GM23248 (cell line): ENCODE measurements at regions not wholly inside any gene's neighbourhood (a gene's known extent, or its start where the extent isn't known, plus 50 kb on each side); places are given as distances from the start of the nearest gene placed in this dataset.

Experiments used
- DNase-seq: peaks from one replicate; pipeline ENCODE4 v3.0.0-alpha.2; 2015
- H2AFZ ChIP-seq: fragments of 200-600 bp; sonication (generic); 2 replicates; pipeline ENCODE4 v1.6.1; 2016; ENCODE audit warnings: antibody characterized with exemption
- H3F3A ChIP-seq: fragments of 200-600 bp; sonication (generic); 2 replicates; pipeline ENCODE4 v1.6.1; 2016; ENCODE audit warnings: mild to moderate bottlenecking, antibody characterized with exemption, mixed run types; ENCODE audit not compliant: insufficient read depth
- H3K27ac ChIP-seq: fragments of 200-600 bp; sonication (generic); 2 replicates; pipeline ENCODE4 v1.5.1; 2016; ENCODE audit warnings: mild to moderate bottlenecking
- H3K27me3 ChIP-seq: fragments of 200-600 bp; sonication (generic); replicated peaks from 2 replicates; pipeline ENCODE4 v1.6.1; 2016; ENCODE audit warnings: mild to moderate bottlenecking; ENCODE audit not compliant: insufficient read depth
- H3K36me3 ChIP-seq: fragments of 200-600 bp; sonication (generic); 2 replicates; pipeline ENCODE4 v1.6.1; 2016; ENCODE audit warnings: low read depth, mild to moderate bottlenecking
- H3K4me1 ChIP-seq: fragments of 200-600 bp; sonication (generic); 2 replicates; pipeline ENCODE4 v1.6.1; 2016; ENCODE audit warnings: mild to moderate bottlenecking; ENCODE audit not compliant: insufficient read depth
- H3K4me2 ChIP-seq: fragments of 200-600 bp; sonication (generic); one replicate; pipeline ENCODE4 v1.6.1; 2016; ENCODE audit warnings: mild to moderate bottlenecking; ENCODE audit not compliant: unreplicated experiment
- H3K4me3 ChIP-seq: fragments of 200-600 bp; sonication (generic); 2 replicates; pipeline ENCODE4 v1.5.1; 2016; ENCODE audit warnings: mild to moderate bottlenecking
- H3K79me2 ChIP-seq: fragments of 200-600 bp; sonication (generic); 2 replicates; pipeline ENCODE4 v1.6.1; 2016; ENCODE audit warnings: mild to moderate bottlenecking; ENCODE audit not compliant: insufficient read depth
- H3K9ac ChIP-seq: fragments of 200-600 bp; sonication (generic); 2 replicates; pipeline ENCODE4 v1.6.1; 2016; ENCODE audit warnings: mild to moderate bottlenecking
- H3K9me2 ChIP-seq: fragments of 200-600 bp; sonication (generic); 2 replicates; pipeline ENCODE4 v1.6.1; 2016; ENCODE audit warnings: mixed run types, mild to moderate bottlenecking, moderate library complexity; ENCODE audit not compliant: insufficient read depth
- H3K9me3 ChIP-seq: fragments of 200-600 bp; sonication (generic); one replicate; pipeline ENCODE4 v1.6.1; 2017; ENCODE audit warnings: low read depth
- H4K20me1 ChIP-seq: fragments of 200-600 bp; sonication (generic); 2 replicates; pipeline ENCODE4 v1.6.0; 2016; ENCODE audit not compliant: insufficient read depth
- EZH2 ChIP-seq: fragments of 200-600 bp; sonication (generic); IDR thresholded peaks from 2 replicates; pipeline ENCODE4 v1.6.1; 2018; ENCODE audit warnings: antibody characterized with exemption, mild to moderate bottlenecking; ENCODE audit not compliant: insufficient read depth, poor library complexity, severe bottlenecking
- EZH2phosphoT487 ChIP-seq: fragments of 200-600 bp; sonication (generic); IDR thresholded peaks from 2 replicates; pipeline ENCODE4 v1.6.1; 2018; ENCODE audit warnings: antibody characterized with exemption, moderate library complexity, mild to moderate bottlenecking, low read depth; ENCODE audit not compliant: insufficient read depth
- WGBS, 2 experiments: methylation state at CpG; one replicate each; pipeline ENCODE4 v1.1.6; 2015 to 2017; ENCODE audit warnings: low lambda C conversion rate in 2 of 2, low coverage in 1 of 2; ENCODE audit errors: missing lambda C conversion rate in 2 of 2; 5-methylcytosine and 5-hydroxymethylcytosine counted together
- in situ Hi-C: fragments of 300-500 bp; cut with MboI; formaldehyde crosslinking; loops from 2 replicates; pipeline ENCODE4 v1.15.0; 2020

DNA sequence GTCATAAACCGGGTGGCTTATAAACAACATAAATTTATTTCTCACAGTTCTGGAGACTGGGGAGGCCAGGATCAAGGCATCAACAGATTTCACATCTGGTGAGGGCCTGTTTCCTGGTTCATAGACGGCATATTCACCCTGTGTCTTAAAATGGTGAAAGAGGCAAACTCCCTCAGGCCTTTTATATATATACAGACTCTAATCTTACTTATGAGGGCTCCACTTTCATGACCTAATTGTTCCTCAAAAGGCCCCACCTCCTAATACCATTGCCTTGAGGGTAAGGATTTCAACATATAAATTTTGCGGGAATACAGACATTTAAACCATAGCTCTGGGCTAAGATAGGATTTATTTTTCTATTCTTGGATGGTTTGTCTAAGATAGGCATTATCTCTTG, 187.2 kb downstream of the PPP1R3A start:
- Histone ChIP-seq H2AFZ (no peak overlapping the region), H3K9me2 (no peaks in the 10 kb centered on the region), H3K9ac (no peak overlapping the region), H3K79me2 (no peaks in the 10 kb centered on the region), H3K27ac (no peak overlapping the region), H3K4me3 (no peak overlapping the region), H3K4me1 (peaks cover 10% of the 10 kb centered on the region), H4K20me1 (no peaks in the 10 kb centered on the region), H3K27me3 (no peaks in the 10 kb centered on the region), H3K9me3 (no peaks in the 10 kb centered on the region), H3K4me2 (no peak overlapping the region), H3F3A (peaks cover 14% of the 10 kb centered on the region; the same call in 1 of the 2 replicates), H3K36me3 (no peaks in the 10 kb centered on the region)
- TF ChIP-seq EZH2 (no peak), EZH2phosphoT487 (no peak)
- 19 to 24% methylated on average over 3 of the region's 3 CpGs for WGBS, 2 experiments
- in situ Hi-C loops = no loop called here
- DNase-seq = no peak

DNA sequence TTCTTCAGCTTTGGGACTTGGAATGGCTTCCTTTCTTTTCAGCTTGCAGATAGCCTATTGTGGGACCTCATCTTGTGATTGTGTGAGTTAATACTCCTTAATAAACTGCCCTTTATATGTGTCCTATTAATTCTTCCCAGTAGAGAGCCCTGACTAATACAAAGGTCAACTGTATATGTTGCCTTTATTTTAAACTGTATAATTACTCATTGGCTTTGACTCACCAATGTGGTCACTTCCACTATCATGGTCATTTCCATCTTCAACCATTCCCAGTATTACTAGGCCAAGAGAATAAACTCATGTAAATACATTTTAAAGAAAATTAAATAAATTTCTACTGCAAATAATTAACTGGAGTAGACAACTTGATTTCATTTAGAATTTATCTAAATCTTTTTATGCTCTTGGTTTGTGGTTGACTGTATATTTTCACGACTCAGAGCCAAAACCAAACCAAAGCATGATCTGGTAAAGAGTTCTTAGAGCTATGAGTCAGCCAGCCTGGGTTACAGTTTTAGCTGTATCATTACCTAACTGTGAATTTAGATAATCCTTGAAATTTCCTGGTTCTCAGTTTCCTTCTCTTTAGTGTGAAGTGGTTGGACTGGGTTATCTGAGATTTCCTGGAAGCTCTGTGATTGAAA, 188.4 kb downstream of the PPP1R3A start:
- Histone ChIP-seq H3F3A (peaks cover 14% of the 10 kb centered on the region; the same call in 1 of the 2 replicates), H3K4me3 (no peak overlapping the region), H3K27me3 (no peaks in the 10 kb centered on the region), H3K27ac (peak overlapping the region; percentile 31), H2AFZ (no peak overlapping the region), H3K4me2 (peak overlapping the region; percentile 31), H3K9me2 (no peaks in the 10 kb centered on the region), H3K36me3 (no peaks in the 10 kb centered on the region), H3K79me2 (no peaks in the 10 kb centered on the region), H3K9ac (no peak overlapping the region), H4K20me1 (no peaks in the 10 kb centered on the region), H3K9me3 (no peaks in the 10 kb centered on the region), H3K4me1 (peaks cover 10% of the 10 kb centered on the region)
- DNase-seq = peak; percentile 78
- TF ChIP-seq EZH2 (no peak), EZH2phosphoT487 (no peak)
- in situ Hi-C loops = no loop called here
- 0 to 4% methylated on average over 1 of the region's 1 CpG for WGBS, 2 experiments

DNA sequence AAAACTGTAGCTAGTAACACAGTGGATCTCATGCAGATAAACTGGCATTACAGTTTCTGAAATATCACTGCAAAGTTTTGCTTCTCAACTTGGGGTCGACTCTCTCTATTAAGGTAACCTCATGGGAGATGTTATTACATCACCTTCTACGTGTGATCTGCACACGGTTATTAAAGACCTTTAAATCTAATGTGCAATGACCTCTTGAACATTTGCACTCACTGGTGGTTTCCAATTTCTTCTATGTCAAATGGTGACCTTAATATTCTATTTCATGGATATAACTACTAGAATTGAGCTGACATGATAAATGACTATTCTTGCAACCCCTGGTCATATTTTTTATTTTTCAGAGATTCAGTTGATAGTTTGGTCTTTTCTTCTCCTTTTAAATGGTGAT, 191.3 kb downstream of the PPP1R3A start:
- H3K36me3 ChIP-seq = no peaks in the 10 kb centered on the region
- DNase-seq = no peak
- no peak overlapping the region for H3K4me2 ChIP-seq
- H3K27ac ChIP-seq = no peak overlapping the region
- 20 to 22% methylated on average over 3 of the region's 3 CpGs for WGBS, 2 experiments
- no peaks in the 10 kb centered on the region for H3K27me3 ChIP-seq
- in situ Hi-C loops = no loop called here
- peaks cover 10% of the 10 kb centered on the region for H3K4me1 ChIP-seq
- no peak overlapping the region for H3K9ac ChIP-seq
- H3K9me2 ChIP-seq = no peaks in the 10 kb centered on the region
- TF ChIP-seq EZH2phosphoT487 (no peak), EZH2 (no peak)
- no peaks in the 10 kb centered on the region for H3K9me3 ChIP-seq
- H3F3A ChIP-seq = peaks cover 14% of the 10 kb centered on the region; the same call in 1 of the 2 replicates
- no peaks in the 10 kb centered on the region for H3K79me2 ChIP-seq
- H3K4me3 ChIP-seq = no peak overlapping the region
- H4K20me1 ChIP-seq = no peaks in the 10 kb centered on the region
- H2AFZ ChIP-seq = no peak overlapping the region

- H3K36me3 ChIP-seq = no peaks in the 10 kb centered on the region
- no peaks in the 10 kb centered on the region for H3K9me3 ChIP-seq
- WGBS, 2 experiments = 10 to 24% methylated on average over 2 of the region's 2 CpGs
- H3K79me2 ChIP-seq = no peaks in the 10 kb centered on the region
- no peak overlapping the region for H2AFZ ChIP-seq
- no peaks in the 10 kb centered on the region for H4K20me1 ChIP-seq
- no peak overlapping the region for H3K27ac ChIP-seq
- in situ Hi-C loops = no loop called here
- TF ChIP-seq EZH2 (no peak), EZH2phosphoT487 (no peak)
- H3K4me3 ChIP-seq = no peak overlapping the region
- no peaks in the 10 kb centered on the region for H3K4me1 ChIP-seq
- no peak overlapping the region for H3K9ac ChIP-seq
- H3F3A ChIP-seq = no peaks in the 10 kb centered on the region
- no peaks in the 10 kb centered on the region for H3K27me3 ChIP-seq
- DNase-seq = no peak
- H3K9me2 ChIP-seq = no peaks in the 10 kb centered on the region
- H3K4me2 ChIP-seq = no peak overlapping the region
Observed at GRCh38 chr7:113722006-113722405, 196.8 kb downstream of the PPP1R3A start.
